Activated CD8-positive, alpha-beta memory T cell treated with anti-CD3 and anti-CD28 coated beads for 4 hours (primary cell): ENCODE measurements at regions not wholly inside any gene's neighbourhood (a gene's known extent, or its start where the extent isn't known, plus 50 kb on each side); places are given as distances from the start of the nearest gene placed in this dataset.
A peak's percentile ranks its signal among the peaks of the same experiment; 100 is the strongest.

Source experiments
- DNase-seq, 2 donors: peaks; one replicate each; pipeline ENCODE4 v3.0.0-alpha.2; 2020; ENCODE audit warnings: low read depth in 2 of 2

DNA sequence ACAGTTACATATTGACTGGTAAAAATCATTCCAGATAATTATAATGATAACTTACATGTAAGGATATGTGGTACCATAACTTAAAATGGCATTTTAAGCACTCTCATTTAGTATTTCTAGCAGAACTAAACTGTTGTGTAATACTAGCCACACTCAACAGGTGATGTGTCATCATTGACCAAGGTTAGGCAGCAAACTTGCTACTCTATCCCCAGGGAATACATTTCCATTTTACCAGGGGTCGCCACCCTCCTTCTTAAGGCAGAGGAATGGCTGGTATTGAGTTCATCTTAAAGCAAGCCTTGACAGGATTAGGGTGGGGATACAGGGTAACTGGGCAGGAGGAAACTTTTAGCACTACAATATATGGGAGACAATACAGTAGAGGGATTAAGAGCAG, 259.8 kb upstream of the CAMK1G start:
- no peak for DNase-seq

GRCh38 chr1:209324901-209325871, 258.3 kb upstream of the CAMK1G start:
- DNase-seq, result no peak

DNA sequence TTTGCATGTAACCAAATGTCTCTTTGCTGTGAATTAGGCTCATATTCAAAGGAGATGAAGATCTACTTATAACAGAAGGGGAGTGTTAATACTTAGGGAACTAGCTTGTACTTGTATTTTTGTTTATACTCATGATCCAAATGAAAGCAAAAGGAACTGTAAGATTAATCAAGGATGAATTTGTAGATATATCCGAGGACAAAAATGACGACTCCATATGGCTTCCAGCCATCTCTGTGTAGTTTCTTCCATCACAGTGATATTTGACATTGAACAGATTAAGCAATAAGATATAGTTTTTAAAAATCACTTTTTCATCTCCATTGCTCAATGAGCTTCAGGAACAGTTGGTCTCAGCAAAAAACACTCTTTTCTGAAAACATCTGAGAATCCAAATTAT, 257.4 kb upstream of the CAMK1G start:
- no peak for DNase-seq

DNA sequence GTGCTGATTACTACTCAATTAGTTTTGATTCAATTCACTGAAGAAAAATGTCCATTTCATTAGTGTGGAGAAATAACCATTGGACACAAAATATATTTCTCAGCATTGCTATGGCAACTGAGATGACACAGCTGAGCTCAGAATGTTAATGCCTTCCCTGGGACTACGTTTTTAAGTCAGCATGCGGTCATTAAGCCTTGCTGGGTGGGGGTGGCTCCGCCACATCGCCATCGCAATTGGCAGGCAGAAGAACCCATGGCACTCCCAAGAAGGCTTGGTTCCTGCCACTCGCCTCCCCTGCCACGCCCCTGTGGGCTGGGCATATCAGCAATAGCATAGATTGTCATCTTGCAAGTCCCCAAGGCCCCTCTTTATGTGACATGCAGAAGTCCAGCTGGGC, 256.7 kb upstream of the CAMK1G start:
- no peak for DNase-seq

DNA sequence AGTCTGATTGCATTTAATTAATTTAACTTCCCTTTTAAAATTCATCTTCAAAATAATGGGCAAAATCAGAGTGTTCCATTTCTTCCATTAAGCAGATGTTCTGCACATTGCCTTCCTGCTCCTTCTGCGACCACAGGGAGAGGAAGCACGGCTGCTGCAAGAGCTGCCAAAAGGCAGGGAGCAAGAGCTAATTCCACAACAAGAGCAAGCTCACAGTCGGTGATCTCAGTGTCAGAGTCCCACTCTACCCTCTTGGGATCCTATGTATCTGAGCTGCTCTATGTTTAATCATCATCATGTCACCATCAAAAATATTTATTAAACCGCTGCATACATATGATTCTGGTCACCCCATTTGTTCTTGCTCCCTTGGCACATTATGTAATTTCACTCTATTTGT, 255.3 kb upstream of the CAMK1G start:
- no peak for DNase-seq

GRCh38 chr1:209335178-209335577, 248.3 kb upstream of the CAMK1G start:
- DNase-seq, result no peak

DNA sequence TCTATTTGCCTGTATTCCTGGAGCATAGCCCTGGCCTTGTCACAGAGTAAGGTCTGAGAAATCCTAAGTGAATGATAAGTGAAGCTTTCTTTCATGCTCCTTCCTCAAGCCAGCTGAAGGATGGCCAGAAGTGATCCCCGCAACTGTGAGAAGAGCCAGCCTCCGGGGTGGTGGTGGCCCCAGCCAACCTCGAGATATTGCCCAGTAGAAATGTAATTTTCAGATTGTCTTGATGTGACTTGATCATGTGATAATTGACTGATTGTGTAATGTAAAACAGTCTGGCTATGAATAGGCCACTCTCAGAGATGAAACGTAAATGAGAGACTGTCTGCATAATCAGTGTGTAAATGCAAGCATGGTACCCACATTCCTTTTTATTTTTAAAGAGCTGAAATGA, 242.4 kb upstream of the CAMK1G start:
- DNase-seq, result no peak

DNA sequence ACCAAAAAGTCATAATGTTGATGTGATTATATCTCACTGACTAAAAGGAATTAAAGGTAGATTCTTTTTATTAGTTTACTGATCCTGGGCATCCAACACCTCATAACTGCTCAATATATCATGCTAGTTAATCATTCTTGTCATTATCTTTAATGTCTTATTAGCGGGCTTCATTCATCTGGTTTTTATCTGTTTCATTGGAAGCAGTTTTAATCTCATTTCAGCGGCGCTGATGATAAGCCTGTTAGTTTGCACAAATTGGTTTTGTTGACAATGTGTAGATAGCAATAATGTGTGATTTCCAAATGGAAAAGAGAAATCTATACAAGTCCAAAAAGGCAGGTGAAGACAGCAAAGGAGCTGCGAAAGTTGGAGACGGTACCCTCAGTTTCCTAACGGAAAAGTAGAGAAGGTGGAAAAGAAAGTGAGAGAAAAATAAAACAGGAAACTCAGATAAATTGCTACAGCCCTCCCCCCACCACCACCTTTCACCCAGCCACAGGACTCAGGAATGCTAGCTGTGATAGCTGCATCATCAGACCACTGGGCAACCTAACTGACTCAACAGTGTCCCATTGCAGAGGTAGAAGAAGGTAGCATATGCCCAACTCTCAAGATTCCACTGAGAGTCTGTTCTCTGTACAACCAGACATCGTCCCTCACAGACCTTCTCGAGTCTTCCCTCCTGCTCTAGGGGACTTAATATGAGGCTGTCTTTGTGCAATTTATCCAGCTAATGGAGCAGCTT, 241.7 kb upstream of the CAMK1G start:
- DNase-seq, result no peak

GRCh38 chr1:209342441-209343175, 240.9 kb upstream of the CAMK1G start:
- DNase-seq, result no peak

- DNase-seq, result no peak
Measured at GRCh38 chr1:209343511-209343910, 240.0 kb upstream of the CAMK1G start.

DNA sequence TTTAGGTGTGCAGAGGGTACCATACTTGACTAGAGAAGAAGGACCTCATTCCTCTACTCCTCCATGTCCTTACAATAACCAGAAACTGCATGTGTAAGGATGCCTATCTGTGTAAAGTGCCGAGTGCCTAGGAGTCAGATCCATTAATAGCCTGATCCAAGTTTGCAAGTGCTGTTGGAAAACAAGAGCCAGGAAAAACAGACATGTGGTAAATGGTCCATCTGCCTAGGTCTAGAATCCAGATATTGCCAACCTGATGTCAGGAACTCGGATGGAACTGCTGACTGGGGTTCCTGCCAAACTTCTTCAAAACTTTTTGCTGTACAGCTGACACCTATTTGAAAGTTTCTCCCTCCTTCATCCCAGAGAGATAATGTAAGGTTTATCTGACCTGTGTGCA, 239.4 kb upstream of the CAMK1G start:
- no peak for DNase-seq

DNA sequence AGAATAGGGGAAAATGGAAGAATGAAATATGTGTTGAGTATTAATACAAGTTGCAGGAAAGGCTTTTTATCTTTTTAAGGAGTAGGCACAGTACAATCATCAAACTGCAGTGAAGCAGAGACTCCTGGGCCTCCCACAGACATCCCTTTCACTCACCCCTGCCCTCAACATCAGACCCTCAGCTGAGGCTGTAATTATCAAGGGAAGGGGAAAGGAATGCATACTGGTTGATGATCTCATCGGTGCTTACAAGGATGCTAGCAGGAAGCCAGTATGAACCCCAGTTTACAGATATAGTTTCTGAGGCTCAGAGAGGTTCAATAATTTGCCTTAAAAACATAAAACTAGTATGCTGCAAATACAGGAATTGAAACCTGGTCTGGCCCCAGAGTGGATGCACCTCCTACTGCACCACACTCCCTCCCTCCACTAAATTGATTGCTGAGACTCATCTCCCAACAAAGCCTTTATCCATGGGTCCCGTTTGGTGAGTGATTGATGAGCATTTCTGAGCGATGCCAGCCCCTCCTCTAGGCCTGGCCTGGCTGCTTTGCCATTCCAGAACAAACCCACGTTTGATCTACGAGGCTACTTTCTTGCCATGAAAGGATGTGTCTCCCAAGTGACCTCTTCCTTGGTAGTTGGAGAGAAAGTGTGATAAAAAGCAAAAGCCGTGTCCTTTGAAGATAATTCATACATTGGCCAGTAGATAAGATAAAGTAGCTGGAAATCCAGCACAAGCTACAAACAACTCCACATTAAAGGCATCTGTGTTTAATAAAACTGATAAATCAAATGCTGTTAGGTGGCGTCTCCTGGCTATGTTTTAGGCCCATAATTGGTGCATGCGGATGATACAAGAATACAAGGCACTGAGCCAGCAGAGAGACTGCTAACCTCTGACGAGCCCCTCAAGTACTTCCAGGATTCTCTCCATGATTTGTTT, 233.9 kb upstream of the CAMK1G start:
- no peak for DNase-seq

DNA sequence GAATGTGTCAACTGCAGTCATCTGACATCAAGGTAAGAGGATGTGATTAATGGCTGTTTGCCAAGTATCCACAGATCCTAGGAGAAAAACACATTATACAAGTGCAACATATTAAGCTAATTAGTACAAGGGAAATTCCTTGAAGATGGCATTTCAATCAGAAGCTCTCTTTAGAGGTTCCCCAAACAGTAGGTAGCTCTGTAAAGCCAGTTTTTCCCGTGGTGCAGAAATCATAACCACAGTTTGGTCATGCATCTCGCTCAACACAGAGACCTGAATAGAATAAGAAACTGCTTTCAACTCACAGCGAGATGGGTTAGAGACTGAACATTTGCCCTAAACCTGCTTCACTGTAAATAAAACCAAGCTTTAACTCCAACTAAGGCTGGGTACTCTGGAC, 230.5 kb upstream of the CAMK1G start:
- no peak for DNase-seq

GRCh38 chr1:209354111-209354839, 229.2 kb upstream of the CAMK1G start:
- peak in 1 of 2 donors; percentile 3 for DNase-seq

GRCh38 chr1:209354840-209355165, 228.7 kb upstream of the CAMK1G start:
- no peak for DNase-seq

- no peak for DNase-seq
Measured at GRCh38 chr1:209355415-209355814, 228.1 kb upstream of the CAMK1G start.

DNA sequence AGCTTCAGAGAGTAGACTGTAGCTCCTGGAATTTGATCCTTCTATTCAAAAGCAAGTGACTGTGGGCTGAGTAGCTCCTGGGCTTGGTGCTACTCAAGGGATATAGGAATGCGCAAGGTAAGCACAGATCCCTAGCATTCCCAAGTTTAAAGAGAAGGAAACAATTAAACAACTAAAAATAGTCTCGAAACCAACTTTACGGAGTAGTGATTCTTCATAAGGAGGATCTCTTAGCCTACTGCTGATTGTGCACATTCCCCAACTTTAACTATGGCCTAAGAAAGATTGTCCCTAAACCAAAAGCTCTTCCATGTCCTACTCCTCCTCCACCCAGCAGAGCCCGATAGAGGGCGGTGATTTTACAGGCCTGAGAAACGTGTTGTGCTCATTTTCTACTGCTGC, 226.5 kb upstream of the CAMK1G start:
- DNase-seq, result no peak

DNA sequence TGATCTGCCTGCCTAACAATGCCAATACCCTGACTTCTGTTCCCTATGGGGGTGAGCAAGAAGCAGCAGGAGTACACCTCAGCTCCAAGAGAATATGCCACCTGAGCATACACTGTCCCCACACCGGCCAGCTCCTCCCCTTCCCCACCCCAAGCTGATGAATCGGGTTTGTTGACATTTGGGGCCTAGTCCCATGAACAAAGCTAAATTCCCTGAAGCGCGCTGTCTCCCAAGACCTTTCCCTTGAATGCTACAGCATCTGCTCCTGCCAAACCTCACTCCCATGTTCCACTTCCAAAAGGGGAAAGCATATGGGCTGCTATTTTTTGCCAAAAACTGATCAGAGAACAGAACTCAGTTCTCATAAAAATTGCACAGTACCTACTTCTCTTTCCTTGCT, 220.4 kb upstream of the CAMK1G start:
- no peak for DNase-seq

DNA sequence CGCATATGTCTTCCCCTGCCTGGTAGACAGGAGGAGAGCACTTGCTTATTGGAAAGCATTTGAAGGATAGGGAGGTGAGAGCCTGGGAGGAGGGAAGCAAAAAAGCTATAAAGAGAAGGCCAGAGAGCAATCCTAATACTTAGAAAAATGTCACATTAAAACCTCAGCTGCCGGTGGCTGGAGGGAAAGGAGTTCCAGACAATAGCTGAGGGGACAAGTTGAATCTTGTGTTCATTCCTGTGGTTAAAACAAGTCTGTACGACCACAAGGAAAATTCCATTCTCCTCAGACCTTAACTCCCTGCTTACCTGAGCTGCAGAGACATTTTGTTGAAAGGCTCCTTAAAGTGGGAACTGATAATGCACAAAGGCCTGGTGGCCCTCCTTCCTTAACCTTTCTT, 218.8 kb upstream of the CAMK1G start:
- DNase-seq, result no peak

DNA sequence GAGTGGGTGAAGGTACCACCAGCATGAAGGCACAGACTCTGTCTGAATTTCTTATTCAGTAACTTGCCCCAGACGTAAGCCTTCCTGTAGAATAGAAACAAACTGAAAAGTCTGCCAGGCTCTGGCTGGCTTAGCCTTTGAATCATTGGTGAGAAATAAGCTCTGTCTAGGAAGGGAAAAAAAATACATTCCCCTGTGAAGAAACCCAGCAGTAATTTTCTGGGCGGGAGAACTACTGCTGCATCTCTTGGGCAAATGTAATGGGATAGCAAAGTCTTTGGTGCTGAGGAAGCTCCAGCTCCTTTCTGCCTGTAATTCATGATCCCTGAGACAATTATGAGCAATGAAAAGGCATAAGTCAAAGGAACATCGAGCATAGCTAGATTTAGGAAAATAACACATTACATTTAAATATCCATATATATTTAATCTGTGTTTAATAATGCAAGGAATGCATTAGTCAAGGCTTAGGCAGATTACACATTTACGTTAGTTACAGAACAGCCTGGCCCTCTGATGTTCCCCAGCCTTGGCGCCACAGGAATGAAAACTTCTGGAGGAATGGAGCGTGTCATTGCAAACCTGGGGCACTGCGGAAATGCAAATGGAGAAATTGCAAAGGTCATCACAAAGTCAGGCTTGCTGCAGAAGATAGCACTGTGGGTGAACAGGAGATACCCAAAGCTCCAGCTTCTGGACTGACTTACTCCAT, 216.3 kb upstream of the CAMK1G start:
- no peak for DNase-seq
